CD4-positive, CD25-positive, alpha-beta regulatory T cell (primary cell): ENCODE measurements at regions not wholly inside any gene's neighbourhood (a gene's known extent, or its start where the extent isn't known, plus 50 kb on each side); places are given as distances from the start of the nearest gene placed in this dataset.
A peak's percentile ranks its signal among the peaks of the same experiment; 100 is the strongest.

ENCODE experiments used
- ATAC-seq, 2 donors: fragments of 150-1000 bp; cut with Tn5 transposase; one replicate each; pipeline ENCODE4 v1.10.0; 2021; ENCODE audit warnings: low read depth in 2 of 2, moderate number of reproducible peaks in 2 of 2, moderate library complexity in 1 of 2
- DNase-seq, 3 donors: peaks; one replicate each; pipeline versions ENCODE4 v3.0.0 to v3.0.0-alpha.2; 2012 to 2022; ENCODE audit warnings: mixed read lengths in 1 of 3
- H3K27ac ChIP-seq: one replicate; pipeline ENCODE4 v1.7.0; 2013; ENCODE audit warnings: mild to moderate bottlenecking, low read length; ENCODE audit not compliant: insufficient read depth, poor library complexity, severe bottlenecking
- H3K27me3 ChIP-seq: one replicate; pipeline ENCODE4 v1.7.0; 2013; ENCODE audit warnings: low read length; ENCODE audit not compliant: control insufficient read depth, insufficient read depth
- H3K36me3 ChIP-seq: one replicate; pipeline ENCODE4 v1.7.0; 2013; ENCODE audit warnings: mild to moderate bottlenecking, low read length, moderate library complexity; ENCODE audit not compliant: control insufficient read depth, insufficient read depth
- H3K4me1 ChIP-seq: 2 replicates; pipeline ENCODE4 v1.7.0; 2013; ENCODE audit warnings: mild to moderate bottlenecking, low read length; ENCODE audit not compliant: insufficient read depth, control insufficient read depth, poor library complexity, severe bottlenecking
- H3K4me3 ChIP-seq: one replicate; pipeline ENCODE4 v1.7.0; 2013; ENCODE audit warnings: low read depth, mild to moderate bottlenecking, low read length, moderate library complexity
- H3K9me3 ChIP-seq, 2 experiments: 1 replicate in 1 of 2; 2 replicates in 1 of 2; pipeline ENCODE4 v1.7.0; 2013; ENCODE audit warnings: low read length in 2 of 2, mild to moderate bottlenecking in 1 of 2, moderate library complexity in 1 of 2; ENCODE audit not compliant: control insufficient read depth in 2 of 2
- H3K27ac Mint-ChIP-seq, 3 donors: one replicate each; pipeline ENCODE4 v1.8.0; 2020 to 2022; ENCODE audit warnings: mild to moderate bottlenecking in 3 of 3, mixed read lengths in 3 of 3, moderate library complexity in 2 of 3
- H3K27me3 Mint-ChIP-seq: one replicate; pipeline ENCODE4 v1.8.0; 2022; ENCODE audit warnings: mild to moderate bottlenecking, mixed read lengths
- H3K36me3 Mint-ChIP-seq: one replicate; pipeline ENCODE4 v1.8.0; 2020; ENCODE audit warnings: mixed read lengths
- H3K4me1 Mint-ChIP-seq, 4 donors: one replicate each; pipeline ENCODE4 v1.8.0; 2020 to 2022; ENCODE audit warnings: mixed read lengths in 4 of 4, mild to moderate bottlenecking in 1 of 4
- H3K4me3 Mint-ChIP-seq, 4 donors: one replicate each; pipeline ENCODE4 v1.8.0; 2020 to 2022; ENCODE audit warnings: mild to moderate bottlenecking in 4 of 4, mixed read lengths in 4 of 4, moderate library complexity in 3 of 4
- H3K9me3 Mint-ChIP-seq, 7 donors: one replicate each; pipeline ENCODE4 v1.8.0; 2020 to 2022; ENCODE audit warnings: mixed read lengths in 7 of 7, mild to moderate bottlenecking in 3 of 7, moderate library complexity in 2 of 7

DNA sequence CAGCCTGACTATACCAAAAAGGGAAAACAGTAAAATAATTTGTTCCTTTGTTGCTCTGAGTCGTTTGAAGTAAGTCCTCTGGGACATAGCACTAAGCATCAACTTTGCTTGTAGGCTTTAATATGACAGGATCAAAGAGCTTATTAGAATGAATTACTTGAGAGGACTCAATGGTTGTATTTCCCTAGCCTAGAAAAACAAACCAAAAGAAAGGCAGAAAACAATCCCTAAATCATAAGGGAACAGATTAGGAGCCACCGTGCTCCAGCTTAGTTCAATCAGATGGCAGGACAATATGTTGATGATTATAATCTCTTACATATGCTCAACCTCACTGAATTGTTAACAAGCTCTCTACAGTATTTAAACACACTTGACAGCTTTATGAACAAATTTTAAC is 988.4 kb downstream of the FLRT2 start:
- H3K36me3 ChIP-seq: no peaks in the 10 kb centered on the region
- H3K27me3 Mint-ChIP-seq: no peaks in the 10 kb centered on the region
- no peaks in the 10 kb centered on the region for H3K9me3 ChIP-seq
- no peak overlapping the region for H3K4me3 Mint-ChIP-seq
- no peaks in the 10 kb centered on the region for H3K4me1 Mint-ChIP-seq
- DNase-seq (no peak), ATAC-seq (no peak)
- peaks cover 0 to 30% (median 5%) of the 10 kb centered on the region in 7 donors for H3K9me3 Mint-ChIP-seq
- no peak overlapping the region for H3K27ac ChIP-seq
- H3K36me3 Mint-ChIP-seq: no peaks in the 10 kb centered on the region
- H3K27ac Mint-ChIP-seq: no peak overlapping the region
- H3K4me3 ChIP-seq: no peak overlapping the region
- no peaks in the 10 kb centered on the region for H3K4me1 ChIP-seq
- no peaks in the 10 kb centered on the region for H3K27me3 ChIP-seq

DNA sequence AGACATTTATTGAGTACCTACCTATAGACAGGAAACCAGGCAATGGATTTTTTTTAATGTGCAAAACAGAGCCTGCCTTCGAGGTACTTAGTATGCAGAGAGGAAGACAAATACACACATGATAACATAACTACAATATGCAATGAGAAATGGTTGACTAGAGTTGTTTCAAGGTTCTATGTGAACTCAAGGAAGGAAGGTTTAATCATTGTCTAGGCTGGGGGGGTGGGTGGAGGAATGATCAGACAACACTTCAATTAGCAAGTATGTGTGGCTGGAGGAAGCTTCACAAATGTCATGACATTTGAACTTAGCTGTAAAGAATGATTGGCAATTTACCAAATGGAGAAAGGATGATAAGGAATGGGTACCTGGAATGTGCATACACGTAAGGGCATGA is 985.3 kb downstream of the FLRT2 start:
- Mint-ChIP-seq H3K36me3 (no peaks in the 10 kb centered on the region), H3K4me1 (no peaks in the 10 kb centered on the region), H3K4me3 (no peak overlapping the region), H3K27ac (no peak overlapping the region), H3K27me3 (no peaks in the 10 kb centered on the region), H3K9me3 (peaks cover 0 to 22% (median 2%) of the 10 kb centered on the region in 7 donors)
- H3K27me3 ChIP-seq: no peaks in the 10 kb centered on the region
- H3K27ac ChIP-seq: no peak overlapping the region
- DNase-seq (no peak), ATAC-seq (no peak)
- no peaks in the 10 kb centered on the region for H3K9me3 ChIP-seq
- no peaks in the 10 kb centered on the region for H3K4me1 ChIP-seq
- no peaks in the 10 kb centered on the region for H3K36me3 ChIP-seq
- H3K4me3 ChIP-seq: no peak overlapping the region

DNA sequence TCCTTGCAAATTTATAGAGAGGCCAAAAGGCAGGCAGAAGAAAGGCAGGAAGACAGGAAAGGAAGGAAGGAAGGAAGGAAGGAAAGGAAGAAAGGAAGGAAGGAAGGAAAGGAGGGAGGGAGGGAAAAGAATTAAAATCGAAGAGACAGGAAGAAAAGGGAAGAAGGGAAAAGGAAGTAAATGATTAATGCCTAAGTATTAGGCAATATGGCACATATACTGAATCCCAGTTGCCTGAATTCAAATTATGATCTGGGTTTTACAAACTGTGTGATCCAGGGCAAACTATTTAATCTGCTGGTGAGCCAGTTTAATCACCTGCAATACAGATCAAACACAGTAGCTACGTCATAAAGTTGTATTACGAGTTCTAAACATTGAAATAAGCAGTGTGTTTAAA is 983.6 kb downstream of the FLRT2 start:
- H3K27ac ChIP-seq: no peak overlapping the region
- H3K4me3 ChIP-seq: no peak overlapping the region
- no peaks in the 10 kb centered on the region for H3K27me3 Mint-ChIP-seq
- H3K36me3 ChIP-seq: no peaks in the 10 kb centered on the region
- no peak overlapping the region for H3K27ac Mint-ChIP-seq
- no peaks in the 10 kb centered on the region for H3K4me1 Mint-ChIP-seq
- no peak for DNase-seq
- H3K27me3 ChIP-seq: no peaks in the 10 kb centered on the region
- H3K36me3 Mint-ChIP-seq: no peaks in the 10 kb centered on the region
- peaks cover 0 to 25% (median 2%) of the 10 kb centered on the region in 7 donors for H3K9me3 Mint-ChIP-seq
- no peaks in the 10 kb centered on the region for H3K4me1 ChIP-seq
- H3K4me3 Mint-ChIP-seq: no peak overlapping the region
- no peak for ATAC-seq
- H3K9me3 ChIP-seq: no peaks in the 10 kb centered on the region

DNA sequence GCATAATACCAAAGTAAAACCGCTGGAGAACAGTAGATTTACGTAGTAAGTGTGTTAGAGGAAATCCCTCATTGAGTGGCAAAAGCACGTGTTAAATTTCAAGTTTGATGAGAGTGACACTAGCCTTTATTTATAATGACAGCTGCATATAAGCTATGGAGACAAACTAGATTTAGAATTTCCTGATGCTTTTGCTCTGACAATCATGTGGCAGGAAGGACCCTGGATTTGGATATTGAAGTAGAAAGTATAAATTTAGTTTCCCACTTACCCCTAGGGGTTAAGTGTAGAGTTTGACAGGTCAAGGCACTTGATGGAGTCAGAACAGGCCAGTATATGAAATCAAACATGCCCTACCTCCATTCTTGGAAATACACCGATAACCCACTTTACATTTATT is 983.1 kb downstream of the FLRT2 start:
- Mint-ChIP-seq H3K27me3 (no peaks in the 10 kb centered on the region), H3K36me3 (no peaks in the 10 kb centered on the region), H3K27ac (no peak overlapping the region), H3K9me3 (peaks cover 0 to 21% (median 2%) of the 10 kb centered on the region in 7 donors), H3K4me3 (no peak overlapping the region), H3K4me1 (no peaks in the 10 kb centered on the region)
- no peaks in the 10 kb centered on the region for H3K36me3 ChIP-seq
- ATAC-seq: no peak
- no peak for DNase-seq
- H3K27me3 ChIP-seq: no peaks in the 10 kb centered on the region
- H3K4me1 ChIP-seq: no peaks in the 10 kb centered on the region
- H3K27ac ChIP-seq: no peak overlapping the region
- H3K9me3 ChIP-seq: no peaks in the 10 kb centered on the region
- H3K4me3 ChIP-seq: no peak overlapping the region

DNA sequence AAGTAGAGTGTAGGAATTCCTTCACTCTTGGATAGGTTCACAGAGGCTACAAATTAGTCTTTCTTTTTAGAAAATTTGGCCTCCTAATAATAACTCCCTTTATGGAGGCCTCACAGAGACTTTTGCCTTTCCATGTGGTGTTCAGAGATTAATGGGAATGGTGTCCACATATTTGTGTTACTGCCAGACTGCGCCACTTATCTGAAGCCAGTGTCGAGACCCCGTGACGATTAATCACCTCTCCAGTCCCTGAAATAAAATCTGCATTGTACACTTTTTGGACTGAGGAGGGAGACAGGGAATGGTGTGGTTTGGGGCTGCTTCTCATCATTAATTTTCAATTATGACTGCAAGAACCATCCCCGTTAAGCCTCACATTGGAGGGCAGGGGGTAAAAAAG is 980.5 kb downstream of the FLRT2 start:
- no peak for DNase-seq
- H3K36me3 Mint-ChIP-seq: no peaks in the 10 kb centered on the region
- H3K27ac Mint-ChIP-seq: no peak overlapping the region
- H3K4me3 Mint-ChIP-seq: no peak overlapping the region
- no peaks in the 10 kb centered on the region for H3K4me1 Mint-ChIP-seq
- H3K4me1 ChIP-seq: no peaks in the 10 kb centered on the region
- no peak overlapping the region for H3K4me3 ChIP-seq
- H3K36me3 ChIP-seq: no peaks in the 10 kb centered on the region
- no peak overlapping the region for H3K27ac ChIP-seq
- H3K9me3 ChIP-seq: no peaks in the 10 kb centered on the region
- H3K27me3 Mint-ChIP-seq: no peaks in the 10 kb centered on the region
- peaks cover 0 to 14% (median 3%) of the 10 kb centered on the region in 7 donors for H3K9me3 Mint-ChIP-seq
- H3K27me3 ChIP-seq: no peaks in the 10 kb centered on the region
- no peak for ATAC-seq

DNA sequence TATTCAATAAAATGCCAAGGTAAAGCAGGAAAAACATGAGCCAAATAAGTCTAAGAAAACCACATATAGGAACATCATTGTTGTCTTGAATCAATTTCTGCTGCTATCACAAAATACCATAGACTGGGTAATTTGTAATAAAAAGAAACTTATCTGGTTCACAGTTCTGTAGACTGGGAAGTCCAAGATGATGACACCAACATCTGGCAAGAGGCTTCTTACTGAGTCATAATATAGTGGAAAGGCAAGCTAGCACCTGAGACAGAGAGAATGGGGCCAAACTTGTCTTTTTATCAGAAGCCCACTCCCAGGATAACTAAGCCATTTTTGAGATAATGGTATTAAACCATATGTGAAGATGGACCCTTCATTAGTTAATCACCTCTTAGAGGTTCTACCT is 975.9 kb downstream of the FLRT2 start:
- Mint-ChIP-seq H3K4me3 (no peak overlapping the region), H3K9me3 (peaks cover 0 to 9% (median 3%) of the 10 kb centered on the region in 7 donors), H3K27ac (no peak overlapping the region), H3K4me1 (peaks cover 0 to 9% (median under 1%) of the 10 kb centered on the region in 4 donors), H3K27me3 (no peaks in the 10 kb centered on the region), H3K36me3 (no peaks in the 10 kb centered on the region)
- Histone ChIP-seq H3K27ac (no peak overlapping the region), H3K4me3 (no peak overlapping the region), H3K27me3 (no peaks in the 10 kb centered on the region), H3K36me3 (no peaks in the 10 kb centered on the region), H3K9me3 (no peaks in the 10 kb centered on the region), H3K4me1 (no peaks in the 10 kb centered on the region)
- DNase-seq (no peak), ATAC-seq (no peak)

DNA sequence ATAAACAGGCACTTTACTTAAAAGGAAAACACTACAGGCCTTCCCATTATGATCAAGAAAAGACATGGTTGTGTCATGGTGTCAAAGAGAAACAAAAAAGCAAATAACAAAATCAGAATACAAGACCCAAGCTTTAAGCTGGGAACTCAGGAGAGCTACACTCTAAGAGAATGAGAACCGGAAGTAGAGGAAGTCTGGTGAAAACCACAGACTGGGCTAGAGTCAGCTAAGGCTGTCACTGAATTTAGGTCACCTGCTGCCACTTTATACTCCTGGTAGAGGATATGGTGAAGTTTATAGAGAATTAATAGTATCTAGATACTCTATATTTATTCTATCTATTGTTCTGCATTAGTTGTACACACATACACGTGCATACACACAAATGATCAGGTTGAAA is 971.7 kb downstream of the FLRT2 start:
- H3K27ac Mint-ChIP-seq: peak overlapping the region in 1 of 3 donors; percentile 43
- ATAC-seq (peak in 1 of 2 donors; percentile 42), DNase-seq (peak in 1 of 3 donors; percentile 2)
- Histone ChIP-seq H3K27me3 (no peaks in the 10 kb centered on the region), H3K4me1 (no peaks in the 10 kb centered on the region), H3K4me3 (no peak overlapping the region), H3K9me3 (no peaks in the 10 kb centered on the region), H3K36me3 (no peaks in the 10 kb centered on the region), H3K27ac (no peak overlapping the region)
- no peaks in the 10 kb centered on the region for H3K27me3 Mint-ChIP-seq
- peaks cover 0 to 9% (median under 1%) of the 10 kb centered on the region in 4 donors for H3K4me1 Mint-ChIP-seq
- H3K4me3 Mint-ChIP-seq: no peak overlapping the region
- peaks cover 2% of the 10 kb centered on the region for H3K36me3 Mint-ChIP-seq
- H3K9me3 Mint-ChIP-seq: peaks cover 0 to 7% (median 3%) of the 10 kb centered on the region in 7 donors

DNA sequence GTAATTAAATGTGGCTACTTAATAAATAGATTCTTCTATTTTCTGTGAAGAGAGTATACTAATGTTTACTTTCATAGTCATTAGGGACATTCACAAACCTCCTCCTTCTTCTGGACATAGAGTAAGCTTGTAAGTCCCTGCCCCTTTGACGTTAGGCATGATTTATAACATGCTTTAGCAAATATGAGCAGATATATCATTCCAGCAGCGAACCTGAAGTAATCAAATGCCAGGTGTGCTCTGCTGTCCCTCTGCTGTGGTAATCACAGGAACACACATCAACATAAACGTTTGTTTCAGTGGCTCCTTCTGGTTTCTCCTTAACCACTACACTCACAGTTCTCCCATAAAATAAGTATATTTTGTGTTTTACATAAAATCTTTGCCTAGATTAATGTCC is 961.8 kb downstream of the FLRT2 start:
- Mint-ChIP-seq H3K4me1 (no peaks in the 10 kb centered on the region), H3K27me3 (no peaks in the 10 kb centered on the region), H3K9me3 (peaks cover 0 to 15% (median 2%) of the 10 kb centered on the region in 7 donors), H3K27ac (no peak overlapping the region), H3K4me3 (no peak overlapping the region), H3K36me3 (peaks cover 3% of the 10 kb centered on the region)
- Histone ChIP-seq H3K27ac (no peak overlapping the region), H3K27me3 (no peaks in the 10 kb centered on the region), H3K4me3 (no peak overlapping the region), H3K9me3 (no peaks in the 10 kb centered on the region), H3K4me1 (no peaks in the 10 kb centered on the region), H3K36me3 (no peaks in the 10 kb centered on the region)
- no peak for ATAC-seq
- no peak for DNase-seq
